Progenitor cell of endocrine pancreas (in vitro differentiated cells): ENCODE measurements at regions not wholly inside any gene's neighbourhood (a gene's known extent, or its start where the extent isn't known, plus 50 kb on each side); places are given as distances from the start of the nearest gene placed in this dataset.

Source experiments
- DNase-seq: peaks from one replicate; pipeline ENCODE4 v3.0.0; 2021; ENCODE audit warnings: low spot score; ENCODE audit not compliant: unreplicated experiment
- H3K27ac Mint-ChIP-seq: 2 replicates; pipeline ENCODE4 v1.8.0; 2021; ENCODE audit warnings: mild to moderate bottlenecking, moderate library complexity, mixed read lengths
- H3K27me3 Mint-ChIP-seq: 2 replicates; pipeline ENCODE4 v1.8.0; 2021; ENCODE audit warnings: mixed read lengths
- H3K36me3 Mint-ChIP-seq: 2 replicates; pipeline ENCODE4 v1.8.0; 2022; ENCODE audit warnings: mixed read lengths; ENCODE audit not compliant: insufficient read depth
- H3K4me1 Mint-ChIP-seq: 2 replicates; pipeline ENCODE4 v1.8.0; 2021; ENCODE audit warnings: low read depth, mixed read lengths
- H3K4me3 Mint-ChIP-seq: 2 replicates; pipeline ENCODE4 v1.8.0; 2021; ENCODE audit warnings: low read depth, mild to moderate bottlenecking, moderate library complexity, mixed read lengths
- H3K9me3 Mint-ChIP-seq: 2 replicates; pipeline ENCODE4 v1.8.0; 2021; ENCODE audit warnings: low read depth, mixed read lengths
- CTCF ChIP-seq: fragments of 200-600 bp; sonication (generic); IDR thresholded peaks from one replicate; pipeline ENCODE4 v1.5.0; 2021; ENCODE audit warnings: antibody characterized with exemption, mild to moderate bottlenecking; ENCODE audit not compliant: unreplicated experiment

DNA sequence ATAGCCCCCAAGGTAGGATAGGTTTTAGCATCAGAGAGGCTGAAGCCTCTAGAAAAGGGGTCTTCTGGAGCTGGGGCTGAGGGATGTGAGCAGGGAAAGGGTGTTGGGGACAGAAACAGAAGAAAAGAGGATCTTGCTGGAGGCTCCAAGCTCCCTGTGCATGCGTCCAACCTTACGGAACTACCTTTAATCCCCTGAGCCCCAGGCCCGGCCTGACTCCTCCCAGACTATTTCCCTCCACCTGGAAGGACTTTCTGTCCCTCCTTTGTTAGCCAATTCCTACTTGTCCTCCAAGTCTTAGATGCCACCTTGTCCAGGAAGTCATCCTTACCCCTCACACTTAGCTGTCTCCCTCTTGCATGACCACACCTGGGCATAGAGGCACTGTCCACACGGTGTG lies 50.0 kb upstream of the VPS8 start:
- TF ChIP-seq CTCF = no peak
- Mint-ChIP-seq H3K27ac (no peak overlapping the region), H3K4me1 (peaks cover 12% of the 10 kb centered on the region), H3K9me3 (no peaks in the 10 kb centered on the region), H3K4me3 (no peak overlapping the region), H3K27me3 (peaks cover 59% of the 10 kb centered on the region), H3K36me3 (no peaks in the 10 kb centered on the region)
- no peak for DNase-seq
